HCT116 (cell line): ENCODE measurements at regions not wholly inside any gene's neighbourhood (a gene's known extent, or its start where the extent isn't known, plus 50 kb on each side); places are given as distances from the start of the nearest gene placed in this dataset.

Source experiments
- ATAC-seq: fragments of 200-7000 bp; cut with Tn5 transposase; 2 replicates; pipeline ENCODE4 v1.9.1; 2020; ENCODE audit warnings: mild to moderate bottlenecking, moderate library complexity
- BruUV-seq: library from RNA; stranded (reverse); fragments of 400-500 nt; replicated peaks from 2 replicates; lab custom pipeline; 2021; lab: Mats Ljungman, UMichigan
- CTCF ChIA-PET: fragments of 300-600 bp; sonication (Branson Sonifier 250); formaldehyde crosslinking; loops from one replicate; lab custom pipeline; 2021; ENCODE audit warnings: antibody characterized with exemption; lab: Charles Lee
- POLR2A ChIA-PET: fragments of 300-600, 350-600 bp; sonication (Branson Sonifier 250); formaldehyde crosslinking; loops from one replicate; lab custom pipeline; 2021; ENCODE audit warnings: antibody characterized with exemption; lab: Charles Lee
- RAD21 ChIA-PET, 2 experiments: fragments of 300-600 bp; sonication (Branson Sonifier 250); formaldehyde crosslinking; loops; one replicate each; lab custom pipeline; 2023; ENCODE audit warnings: low total read pairs in 2 of 2; ENCODE audit not compliant: uncharacterized antibody in 2 of 2, unreplicated experiment in 2 of 2, low non-redundant PET in 1 of 2; lab: Charles Lee
- DNase-seq: peaks from one replicate; pipeline ENCODE4 v3.0.0-alpha.2; 2010; ENCODE audit warnings: low read depth, low spot score
- H2AFZ ChIP-seq: fragments of 200-600 bp; shearing (Covaris generic), sonication (generic); 2 replicates; pipeline ENCODE4 v1.6.1; 2017; ENCODE audit warnings: low read depth, mixed run types, mixed read lengths, antibody characterized with exemption, low read length; ENCODE audit not compliant: poor library complexity, severe bottlenecking
- H3K27ac ChIP-seq: 2 replicates; pipeline ENCODE4 v1.5.1; 2012; ENCODE audit warnings: low read depth, low read length
- H3K27me3 ChIP-seq: fragments of 200-600 bp; sonication (generic); 2 replicates; pipeline ENCODE4 v1.6.1; 2016; ENCODE audit warnings: mixed run types, low read length, mixed read lengths; ENCODE audit not compliant: insufficient read depth
- H3K36me3 ChIP-seq, 2 experiments: fragments of 200-500 bp in 1 of 2; fragments of 200-600 bp in 1 of 2; sonication (Bioruptor generic) in 1 of 2; sonication (generic) in 1 of 2; 2 replicates each; pipeline versions ENCODE4 v1.5.1 to v1.6.1; 2014 to 2016; ENCODE audit warnings: low read length in 2 of 2, inconsistent platforms in 1 of 2, mixed read lengths in 1 of 2, mixed run types in 1 of 2; ENCODE audit not compliant: insufficient read depth in 2 of 2, control insufficient read depth in 1 of 2
- H3K4me1 ChIP-seq, 2 experiments: fragments of 200-600 bp in 1 of 2; sonication (generic) in 1 of 2; 2 replicates each; pipeline versions ENCODE4 v1.5.1 to v1.6.1; 2012 to 2017; ENCODE audit warnings: low read length in 2 of 2, inconsistent platforms in 1 of 2, mild to moderate bottlenecking in 1 of 2, mixed read lengths in 1 of 2, mixed run types in 1 of 2, moderate library complexity in 1 of 2; ENCODE audit not compliant: insufficient read depth in 2 of 2, control insufficient read depth in 1 of 2
- H3K4me2 ChIP-seq: fragments of 200-600 bp; sonication (generic); 2 replicates; pipeline ENCODE4 v1.6.1; 2017; ENCODE audit warnings: mixed run types, low read length, mixed read lengths
- H3K4me3 ChIP-seq, 2 experiments: fragments of 200-600 bp in 1 of 2; sonication (generic) in 1 of 2; replicated peaks in 1 of 2; 2 replicates each; pipeline ENCODE4 v1.5.1; 2011 to 2016; ENCODE audit warnings: low read length in 2 of 2, control low read depth in 1 of 2, low read depth in 1 of 2, mild to moderate bottlenecking in 1 of 2, mixed read lengths in 1 of 2, mixed run types in 1 of 2
- H3K79me2 ChIP-seq: fragments of 200-600 bp; sonication (generic); 2 replicates; pipeline ENCODE4 v1.6.1; 2017; ENCODE audit warnings: mild to moderate bottlenecking, mixed run types, low read length, moderate library complexity, mixed read lengths; ENCODE audit not compliant: insufficient read depth
- H3K9ac ChIP-seq: fragments of 200-600 bp; sonication (generic); 2 replicates; pipeline ENCODE4 v1.6.1; 2016; ENCODE audit warnings: low read length, mixed read lengths
- H3K9me2 ChIP-seq: fragments of 200-600 bp; sonication (generic), shearing (Covaris generic); 2 replicates; pipeline ENCODE4 v1.6.1; 2017; ENCODE audit warnings: mixed run types, mild to moderate bottlenecking, moderate library complexity; ENCODE audit not compliant: insufficient read depth
- H3K9me3 ChIP-seq, 2 experiments: fragments of 200-500 bp in 1 of 2; fragments of 200-600 bp in 1 of 2; sonication (Bioruptor generic) in 1 of 2; sonication (generic) in 1 of 2; 2 replicates each; pipeline ENCODE4 v1.6.1; 2014 to 2017; ENCODE audit warnings: low read length in 2 of 2, mixed read lengths in 2 of 2, inconsistent platforms in 1 of 2, low read depth in 1 of 2, mild to moderate bottlenecking in 1 of 2, mixed run types in 1 of 2, moderate library complexity in 1 of 2; ENCODE audit not compliant: control insufficient read depth in 1 of 2, insufficient read depth in 1 of 2
- H4K20me1 ChIP-seq: fragments of 200-600 bp; sonication (generic), shearing (Covaris generic); 2 replicates; pipeline ENCODE4 v1.6.1; 2017; ENCODE audit warnings: mixed run types, mild to moderate bottlenecking, moderate library complexity; ENCODE audit not compliant: insufficient read depth
- EGR1 ChIP-seq: IDR thresholded peaks from 2 replicates; pipeline ENCODE4 v1.6.1; 2012; ENCODE audit warnings: low read depth
- EZH2 ChIP-seq: fragments of 200-600 bp; sonication (generic); IDR thresholded peaks from 2 replicates; pipeline ENCODE4 v1.6.1; 2017; ENCODE audit warnings: antibody characterized with exemption, mixed run types
- EZH2phosphoT487 ChIP-seq: fragments of 200-600 bp; IDR thresholded peaks from 2 replicates; pipeline ENCODE4 v1.6.1; 2018; ENCODE audit warnings: antibody characterized with exemption, borderline replicate concordance
- JUND ChIP-seq: IDR thresholded peaks from 2 replicates; pipeline ENCODE4 v1.6.1; 2012
- MAX ChIP-seq: IDR thresholded peaks from 2 replicates; pipeline ENCODE4 v1.6.1; 2012
- POLR2A ChIP-seq: IDR thresholded peaks from 2 replicates; pipeline ENCODE4 v1.7.0; 2011; ENCODE audit warnings: borderline replicate concordance; ENCODE audit not compliant: insufficient read depth, insufficient read length; ENCODE audit errors: extremely low read depth
- POLR2AphosphoS5 ChIP-seq: IDR thresholded peaks from 2 replicates; pipeline ENCODE4 v1.6.1; 2011; ENCODE audit warnings: mild to moderate bottlenecking, low read depth, low read length, moderate library complexity
- RAD21 ChIP-seq: IDR thresholded peaks from 2 replicates; pipeline ENCODE4 v1.6.1; 2012; ENCODE audit warnings: low read depth, mild to moderate bottlenecking
- REST ChIP-seq: IDR thresholded peaks from 2 replicates; pipeline ENCODE4 v1.6.1; 2012; ENCODE audit warnings: low read depth
- SIN3A ChIP-seq: IDR thresholded peaks from 2 replicates; pipeline ENCODE4 v1.6.1; 2012; ENCODE audit warnings: low read depth
- TCF7L2 ChIP-seq: IDR thresholded peaks from 2 replicates; pipeline ENCODE4 v1.7.0; 2011; ENCODE audit warnings: borderline replicate concordance, inconsistent platforms; ENCODE audit not compliant: insufficient read depth, insufficient read length; ENCODE audit errors: extremely low read depth
- ZBTB33 ChIP-seq: IDR thresholded peaks from 2 replicates; pipeline ENCODE4 v1.6.1; 2011; ENCODE audit warnings: mild to moderate bottlenecking, low read length, moderate library complexity; ENCODE audit not compliant: insufficient replicate concordance; ENCODE audit errors: extremely low read depth
- ZFX ChIP-seq: fragments of 450-650 bp; IDR thresholded peaks from 2 replicates; pipeline ENCODE4 v1.6.1; 2017
- ZNF274 ChIP-seq: fragments of 200-500 bp; sonication (Bioruptor generic); IDR thresholded peaks from 2 replicates; pipeline ENCODE4 v1.6.1; 2014; ENCODE audit warnings: mild to moderate bottlenecking, low read depth, low read length, inconsistent platforms
- intact Hi-C: fragments of 100-400 bp; cut with micrococcal nuclease; formaldehyde crosslinking; loops from 2 replicates; pipeline ENCODE4 v1.10.0; 2022

GRCh38 chr1:169024800-169025271 lies 81.7 kb upstream of the ATP1B1 start:
- H3K9ac ChIP-seq: no peak overlapping the region
- ATAC-seq: no peak
- intact Hi-C loops: no loop called here

GRCh38 chr1:169025412-169025811 lies 81.1 kb upstream of the ATP1B1 start:
- Histone ChIP-seq H3K4me3 (no peak overlapping the region), H3K27me3 (no peaks in the 10 kb centered on the region), H3K4me2 (no peak overlapping the region), H3K9me2 (no peaks in the 10 kb centered on the region), H3K79me2 (no peaks in the 10 kb centered on the region), H3K9me3 (no peaks in the 10 kb centered on the region), H4K20me1 (no peaks in the 10 kb centered on the region), H3K36me3 (no peaks in the 10 kb centered on the region), H3K27ac (no peak overlapping the region), H2AFZ (no peak overlapping the region), H3K9ac (no peak overlapping the region), H3K4me1 (no peaks in the 10 kb centered on the region)
- no TSS peak for BruUV-seq
- ChIA-PET CTCF (no interaction called here), RAD21 (no interaction called here), POLR2A (no interaction called here)
- TF ChIP-seq EGR1: no peak
- no peak for TF ChIP-seq POLR2A
- TF ChIP-seq ZNF274: no peak
- no peak for TF ChIP-seq ZFX
- no peak for TF ChIP-seq POLR2AphosphoS5
- no peak for TF ChIP-seq ZBTB33
- TF ChIP-seq RAD21: no peak
- no peak for TF ChIP-seq SIN3A
- no peak for TF ChIP-seq EZH2
- TF ChIP-seq REST: no peak
- DNase-seq (no peak), ATAC-seq (no peak)
- intact Hi-C loops: no loop called here

More at GRCh38 chr1:169024800-169025271, 81.7 kb upstream of the ATP1B1 start:
- RAD21 ChIA-PET: no interaction called here
- CTCF ChIA-PET: no interaction called here
- Histone ChIP-seq H4K20me1 (no peaks in the 10 kb centered on the region), H3K4me2 (no peak overlapping the region), H3K4me3 (no peak overlapping the region), H3K27me3 (no peaks in the 10 kb centered on the region), H3K79me2 (no peaks in the 10 kb centered on the region), H2AFZ (no peak overlapping the region), H3K9me2 (no peaks in the 10 kb centered on the region), H3K4me1 (no peaks in the 10 kb centered on the region), H3K36me3 (no peaks in the 10 kb centered on the region), H3K27ac (no peak overlapping the region), H3K9me3 (no peaks in the 10 kb centered on the region)
- POLR2A ChIA-PET: no interaction called here
- no peak for DNase-seq
- no TSS peak for BruUV-seq
- TF ChIP-seq ZFX: no peak
- TF ChIP-seq MAX: no peak
- TF ChIP-seq EZH2phosphoT487: no peak
- no peak for TF ChIP-seq TCF7L2
- TF ChIP-seq EZH2: no peak
- TF ChIP-seq JUND: no peak
